Loucy (cell line): ENCODE measurements at regions not wholly inside any gene's neighbourhood (a gene's known extent, or its start where the extent isn't known, plus 50 kb on each side); places are given as distances from the start of the nearest gene placed in this dataset.

Experiments
- H2AFZ ChIP-seq: fragments of 200-600 bp; sonication (generic); 2 replicates; pipeline ENCODE4 v1.6.0; 2016; ENCODE audit warnings: antibody characterized with exemption, mild to moderate bottlenecking, low read length, moderate library complexity
- H3F3A ChIP-seq: fragments of 200-600 bp; 2 replicates; pipeline ENCODE4 v1.6.0; 2016; ENCODE audit warnings: antibody characterized with exemption, low read depth, mild to moderate bottlenecking
- H3K27me3 ChIP-seq: fragments of 200-600 bp; sonication (generic); 2 replicates; pipeline ENCODE4 v1.6.1; 2014; ENCODE audit warnings: low read length, mild to moderate bottlenecking; ENCODE audit not compliant: insufficient read depth, poor library complexity, severe bottlenecking
- H3K36me3 ChIP-seq: fragments of 200-600 bp; sonication (generic); 2 replicates; pipeline ENCODE4 v1.6.1; 2016; ENCODE audit warnings: low read length; ENCODE audit not compliant: insufficient read depth
- H3K4me1 ChIP-seq: fragments of 200-600 bp; sonication (generic); 2 replicates; pipeline ENCODE4 v1.5.1; 2014; ENCODE audit warnings: low read length, mild to moderate bottlenecking; ENCODE audit not compliant: insufficient read depth, poor library complexity, severe bottlenecking
- H3K4me2 ChIP-seq: fragments of 200-600 bp; sonication (generic); 2 replicates; pipeline ENCODE4 v1.6.0; 2014; ENCODE audit warnings: antibody characterized with exemption, low read length, low read depth, mild to moderate bottlenecking; ENCODE audit not compliant: poor library complexity, severe bottlenecking
- H3K4me3 ChIP-seq: fragments of 200-600 bp; sonication (generic); 2 replicates; pipeline ENCODE4 v1.5.1; 2014; ENCODE audit warnings: low read length, mild to moderate bottlenecking, mixed read lengths; ENCODE audit not compliant: poor library complexity, severe bottlenecking
- H3K79me2 ChIP-seq: fragments of 200-600 bp; sonication (generic); 2 replicates; pipeline ENCODE4 v1.6.1; 2014; ENCODE audit warnings: low read length; ENCODE audit not compliant: insufficient read depth
- H3K9ac ChIP-seq: fragments of 200-600 bp; sonication (generic); 2 replicates; pipeline ENCODE4 v1.6.0; 2014; ENCODE audit warnings: mild to moderate bottlenecking, low read depth, low read length, moderate library complexity; ENCODE audit not compliant: poor library complexity, severe bottlenecking
- H3K9me2 ChIP-seq: fragments of 200-600 bp; sonication (generic); replicated peaks from 2 replicates; pipeline ENCODE4 v1.6.1; 2016; ENCODE audit warnings: low read depth, low read length, mixed read lengths
- H3K9me3 ChIP-seq: fragments of 200-600 bp; sonication (generic); 2 replicates; pipeline ENCODE4 v1.6.1; 2014; ENCODE audit warnings: mild to moderate bottlenecking, antibody characterized with exemption, low read length, low read depth; ENCODE audit not compliant: insufficient read depth
- H4K20me1 ChIP-seq: fragments of 200-600 bp; sonication (generic); 2 replicates; pipeline ENCODE4 v1.6.0; 2014; ENCODE audit warnings: antibody characterized with exemption, low read length, mild to moderate bottlenecking; ENCODE audit not compliant: insufficient read depth, poor library complexity, severe bottlenecking
- CTCF ChIP-seq: fragments of 200-600 bp; sonication (generic); conservative IDR thresholded peaks from 2 replicates; pipeline ENCODE4 v1.5.1; 2014; ENCODE audit warnings: mild to moderate bottlenecking, antibody characterized with exemption, low read length
- EZH2phosphoT487 ChIP-seq: fragments of 200-600 bp; IDR thresholded peaks from 2 replicates; pipeline ENCODE4 v1.6.1; 2018; ENCODE audit warnings: antibody characterized with exemption, mild to moderate bottlenecking, moderate library complexity, borderline replicate concordance

GRCh38 chr6:140980265-140980887 lies 1152.3 kb upstream of the GJE1 start:
- Histone ChIP-seq H3K9me3 (no peaks in the 10 kb centered on the region), H3K4me3 (no peak overlapping the region), H3K79me2 (no peaks in the 10 kb centered on the region), H3K4me1 (no peaks in the 10 kb centered on the region), H3F3A (no peaks in the 10 kb centered on the region), H2AFZ (no peak overlapping the region), H3K27me3 (no peaks in the 10 kb centered on the region), H3K9me2 (no peaks in the 10 kb centered on the region), H3K36me3 (no peaks in the 10 kb centered on the region), H3K9ac (no peak overlapping the region), H3K4me2 (no peak overlapping the region), H4K20me1 (no peaks in the 10 kb centered on the region)
- no peak for TF ChIP-seq CTCF
- TF ChIP-seq EZH2phosphoT487: no peak

DNA sequence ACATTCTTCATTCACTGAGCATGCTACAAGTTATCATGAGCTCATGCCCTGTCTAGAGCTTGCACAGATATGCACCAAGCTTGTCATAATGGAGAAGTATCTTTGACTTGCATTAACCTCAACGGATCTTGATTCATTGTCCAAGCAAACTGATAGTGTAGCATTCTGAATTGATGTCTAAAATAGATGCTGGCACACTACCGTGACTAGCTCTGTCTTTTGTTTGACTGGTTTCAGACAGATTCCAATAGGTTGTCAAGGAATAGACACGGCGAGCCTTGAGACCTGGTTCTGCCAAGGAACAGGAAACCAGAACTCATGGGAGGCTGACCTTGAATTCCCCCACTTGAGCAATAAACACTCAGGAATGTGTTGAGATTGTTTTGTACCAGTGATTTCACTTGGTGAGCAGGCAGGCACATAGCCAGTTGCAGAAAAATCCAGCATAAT lies 1153.1 kb upstream of the GJE1 start:
- H3K9ac ChIP-seq: no peak overlapping the region
- H2AFZ ChIP-seq: no peak overlapping the region
- no peaks in the 10 kb centered on the region for H3K9me2 ChIP-seq
- H3F3A ChIP-seq: no peaks in the 10 kb centered on the region
- H3K4me2 ChIP-seq: no peak overlapping the region
- H3K9me3 ChIP-seq: no peaks in the 10 kb centered on the region
- no peaks in the 10 kb centered on the region for H3K27me3 ChIP-seq
- TF ChIP-seq EZH2phosphoT487 (no peak), CTCF (no peak)
- H4K20me1 ChIP-seq: no peaks in the 10 kb centered on the region
- no peaks in the 10 kb centered on the region for H3K79me2 ChIP-seq
- no peak overlapping the region for H3K4me3 ChIP-seq
- no peaks in the 10 kb centered on the region for H3K4me1 ChIP-seq
- H3K36me3 ChIP-seq: no peaks in the 10 kb centered on the region

- H3K9me3 ChIP-seq: no peaks in the 10 kb centered on the region
- no peaks in the 10 kb centered on the region for H4K20me1 ChIP-seq
- H3K36me3 ChIP-seq: no peaks in the 10 kb centered on the region
- H3K4me1 ChIP-seq: no peaks in the 10 kb centered on the region
- no peak overlapping the region for H3K9ac ChIP-seq
- H3K4me2 ChIP-seq: no peak overlapping the region
- H3K79me2 ChIP-seq: no peaks in the 10 kb centered on the region
- H3K27me3 ChIP-seq: no peaks in the 10 kb centered on the region
- TF ChIP-seq CTCF: no peak
- no peak for TF ChIP-seq EZH2phosphoT487
- H3K9me2 ChIP-seq: no peaks in the 10 kb centered on the region
- no peak overlapping the region for H2AFZ ChIP-seq
- no peak overlapping the region for H3K4me3 ChIP-seq
- no peaks in the 10 kb centered on the region for H3F3A ChIP-seq
Measured at GRCh38 chr6:140977403-140977802, 1155.3 kb upstream of the GJE1 start.
